ENCODE measurements at regions not wholly inside any gene's neighbourhood (a gene's known extent, or its start where the extent isn't known, plus 50 kb on each side); places are given as distances from the start of the nearest gene placed in this dataset.

GRCh38 chr6:156560476-156560875 is 216.7 kb upstream of the ARID1B start:
- TF ChIP-seq CTCF (IDR thresholded peaks at IDR 0.05) (no peak), EP300 (IDR thresholded peaks at IDR 0.05) (no peak)
